ENCODE measurements at regions not wholly inside any gene's neighbourhood (a gene's known extent, or its start where the extent isn't known, plus 50 kb on each side); places are given as distances from the start of the nearest gene placed in this dataset.
A peak's percentile ranks its signal among the peaks of the same experiment; 100 is the strongest.

DNA sequence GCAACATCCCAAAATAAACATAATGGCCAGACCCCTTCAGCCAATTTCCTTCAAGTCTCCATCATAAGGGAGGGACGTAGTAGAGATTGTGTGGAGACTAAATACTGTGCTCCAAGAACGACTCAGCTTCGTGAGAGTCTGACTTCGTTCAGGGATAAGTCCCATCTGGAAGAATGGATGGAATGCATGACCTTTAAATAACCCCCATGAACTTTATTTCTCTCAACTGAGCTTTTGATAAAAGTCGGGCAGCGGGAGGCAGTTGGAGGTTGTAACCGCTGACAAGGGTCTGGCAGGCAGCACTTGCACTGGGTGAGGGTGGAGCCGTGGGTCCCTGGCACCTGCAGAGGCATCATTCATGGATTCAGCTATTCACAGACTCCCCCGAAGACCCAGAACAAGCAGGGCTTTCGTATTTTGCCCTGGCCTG is 115.9 kb downstream of the ZFP36L2 start:
- WGBS: 70% methylated on average over 10 of the region's 10 CpGs
- H3K36me3 ChIP-seq (ENCODE audit: control insufficient read depth in 4 of 4, insufficient read depth in 3 of 4, low read depth in 1 of 4, low read length in 3 of 4): no peaks in the 10 kb centered on the region
- H3K27ac ChIP-seq (ENCODE audit: low read depth in 1 of 2, low read length in 2 of 2): no peak overlapping the region
- peaks cover 0 to 5% (median 4%) of the 10 kb centered on the region in 4 donors for H3K4me1 ChIP-seq (ENCODE audit: control insufficient read depth in 4 of 4, insufficient read depth in 4 of 4, low read length in 3 of 4)
- no peak overlapping the region for H3K4me3 ChIP-seq (ENCODE audit: low read depth in 1 of 3, low read length in 3 of 3)
- no peak for DNase-seq (ENCODE audit: low spot score)
- TF ChIP-seq, protein P1, sequence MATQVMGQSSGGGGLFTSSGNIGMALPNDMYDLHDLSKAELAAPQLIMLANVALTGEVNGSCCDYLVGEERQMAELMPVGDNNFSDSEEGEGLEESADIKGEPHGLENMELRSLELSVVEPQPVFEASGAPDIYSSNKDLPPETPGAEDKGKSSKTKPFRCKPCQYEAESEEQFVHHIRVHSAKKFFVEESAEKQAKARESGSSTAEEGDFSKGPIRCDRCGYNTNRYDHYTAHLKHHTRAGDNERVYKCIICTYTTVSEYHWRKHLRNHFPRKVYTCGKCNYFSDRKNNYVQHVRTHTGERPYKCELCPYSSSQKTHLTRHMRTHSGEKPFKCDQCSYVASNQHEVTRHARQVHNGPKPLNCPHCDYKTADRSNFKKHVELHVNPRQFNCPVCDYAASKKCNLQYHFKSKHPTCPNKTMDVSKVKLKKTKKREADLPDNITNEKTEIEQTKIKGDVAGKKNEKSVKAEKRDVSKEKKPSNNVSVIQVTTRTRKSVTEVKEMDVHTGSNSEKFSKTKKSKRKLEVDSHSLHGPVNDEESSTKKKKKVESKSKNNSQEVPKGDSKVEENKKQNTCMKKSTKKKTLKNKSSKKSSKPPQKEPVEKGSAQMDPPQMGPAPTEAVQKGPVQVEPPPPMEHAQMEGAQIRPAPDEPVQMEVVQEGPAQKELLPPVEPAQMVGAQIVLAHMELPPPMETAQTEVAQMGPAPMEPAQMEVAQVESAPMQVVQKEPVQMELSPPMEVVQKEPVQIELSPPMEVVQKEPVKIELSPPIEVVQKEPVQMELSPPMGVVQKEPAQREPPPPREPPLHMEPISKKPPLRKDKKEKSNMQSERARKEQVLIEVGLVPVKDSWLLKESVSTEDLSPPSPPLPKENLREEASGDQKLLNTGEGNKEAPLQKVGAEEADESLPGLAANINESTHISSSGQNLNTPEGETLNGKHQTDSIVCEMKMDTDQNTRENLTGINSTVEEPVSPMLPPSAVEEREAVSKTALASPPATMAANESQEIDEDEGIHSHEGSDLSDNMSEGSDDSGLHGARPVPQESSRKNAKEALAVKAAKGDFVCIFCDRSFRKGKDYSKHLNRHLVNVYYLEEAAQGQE (IDR thresholded peaks at IDR 0.05): no peak
- TF ChIP-seq GABPA (IDR thresholded peaks at IDR 0.05 in 1 of 2, conservative IDR thresholded peaks at IDR 0.05 in 1 of 2): no peak
- TF ChIP-seq EGR1 (IDR thresholded peaks at IDR 0.05; ENCODE audit: low read depth in 2 of 2): no peak
- no peak for TF ChIP-seq JUND (IDR thresholded peaks at IDR 0.05)
- TF ChIP-seq, protein P2, sequence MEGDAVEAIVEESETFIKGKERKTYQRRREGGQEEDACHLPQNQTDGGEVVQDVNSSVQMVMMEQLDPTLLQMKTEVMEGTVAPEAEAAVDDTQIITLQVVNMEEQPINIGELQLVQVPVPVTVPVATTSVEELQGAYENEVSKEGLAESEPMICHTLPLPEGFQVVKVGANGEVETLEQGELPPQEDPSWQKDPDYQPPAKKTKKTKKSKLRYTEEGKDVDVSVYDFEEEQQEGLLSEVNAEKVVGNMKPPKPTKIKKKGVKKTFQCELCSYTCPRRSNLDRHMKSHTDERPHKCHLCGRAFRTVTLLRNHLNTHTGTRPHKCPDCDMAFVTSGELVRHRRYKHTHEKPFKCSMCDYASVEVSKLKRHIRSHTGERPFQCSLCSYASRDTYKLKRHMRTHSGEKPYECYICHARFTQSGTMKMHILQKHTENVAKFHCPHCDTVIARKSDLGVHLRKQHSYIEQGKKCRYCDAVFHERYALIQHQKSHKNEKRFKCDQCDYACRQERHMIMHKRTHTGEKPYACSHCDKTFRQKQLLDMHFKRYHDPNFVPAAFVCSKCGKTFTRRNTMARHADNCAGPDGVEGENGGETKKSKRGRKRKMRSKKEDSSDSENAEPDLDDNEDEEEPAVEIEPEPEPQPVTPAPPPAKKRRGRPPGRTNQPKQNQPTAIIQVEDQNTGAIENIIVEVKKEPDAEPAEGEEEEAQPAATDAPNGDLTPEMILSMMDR (IDR thresholded peaks at IDR 0.05; ENCODE audit: low read depth, low read length, missing input control): no peak
- peak; percentile 69 to 70 for TF ChIP-seq RXRA (IDR thresholded peaks at IDR 0.05)
- TF ChIP-seq, protein P3, sequence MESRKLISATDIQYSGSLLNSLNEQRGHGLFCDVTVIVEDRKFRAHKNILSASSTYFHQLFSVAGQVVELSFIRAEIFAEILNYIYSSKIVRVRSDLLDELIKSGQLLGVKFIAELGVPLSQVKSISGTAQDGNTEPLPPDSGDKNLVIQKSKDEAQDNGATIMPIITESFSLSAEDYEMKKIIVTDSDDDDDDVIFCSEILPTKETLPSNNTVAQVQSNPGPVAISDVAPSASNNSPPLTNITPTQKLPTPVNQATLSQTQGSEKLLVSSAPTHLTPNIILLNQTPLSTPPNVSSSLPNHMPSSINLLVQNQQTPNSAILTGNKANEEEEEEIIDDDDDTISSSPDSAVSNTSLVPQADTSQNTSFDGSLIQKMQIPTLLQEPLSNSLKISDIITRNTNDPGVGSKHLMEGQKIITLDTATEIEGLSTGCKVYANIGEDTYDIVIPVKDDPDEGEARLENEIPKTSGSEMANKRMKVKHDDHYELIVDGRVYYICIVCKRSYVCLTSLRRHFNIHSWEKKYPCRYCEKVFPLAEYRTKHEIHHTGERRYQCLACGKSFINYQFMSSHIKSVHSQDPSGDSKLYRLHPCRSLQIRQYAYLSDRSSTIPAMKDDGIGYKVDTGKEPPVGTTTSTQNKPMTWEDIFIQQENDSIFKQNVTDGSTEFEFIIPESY (IDR thresholded peaks at IDR 0.05): no peak
- no peak for TF ChIP-seq ATF3 (IDR thresholded peaks at IDR 0.05)
- TF ChIP-seq YY1 (IDR thresholded peaks at IDR 0.05): no peak
- TF ChIP-seq FOXA2 (IDR thresholded peaks at IDR 0.05): no peak
- TF ChIP-seq HNF4G (IDR thresholded peaks at IDR 0.05): no peak
- TF ChIP-seq SP1 (IDR thresholded peaks at IDR 0.05): peak; percentile 56
- TF ChIP-seq HNF4A (conservative IDR thresholded peaks at IDR 0.05): no peak
- peak; percentile 79 for TF ChIP-seq NR2F2 (IDR thresholded peaks at IDR 0.05)
- TF ChIP-seq RAD21 (IDR thresholded peaks at IDR 0.05): peak in 1 of 2 donors; percentile 44
- TF ChIP-seq FOXA1 (IDR thresholded peaks at IDR 0.05): no peak
- no peak for TF ChIP-seq TAF1 (conservative IDR thresholded peaks at IDR 0.05)
- TF ChIP-seq, protein P4, sequence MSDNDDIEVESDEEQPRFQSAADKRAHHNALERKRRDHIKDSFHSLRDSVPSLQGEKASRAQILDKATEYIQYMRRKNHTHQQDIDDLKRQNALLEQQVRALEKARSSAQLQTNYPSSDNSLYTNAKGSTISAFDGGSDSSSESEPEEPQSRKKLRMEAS (IDR thresholded peaks at IDR 0.05): no peak
- no peak overlapping the region for H3K9ac ChIP-seq (ENCODE audit: low read depth in 1 of 2, low read length in 2 of 2)
- no peaks in the 10 kb centered on the region for H3K9me3 ChIP-seq (ENCODE audit: control insufficient read depth in 4 of 4, low read length in 3 of 4)
- no peaks in the 10 kb centered on the region for H3K27me3 ChIP-seq (ENCODE audit: control insufficient read depth in 4 of 4, insufficient read depth in 4 of 4, low read length in 3 of 4)

All from liver (tissue), 8 donors.